OCI-LY7 (cell line): ENCODE measurements at regions not wholly inside any gene's neighbourhood (a gene's known extent, or its start where the extent isn't known, plus 50 kb on each side); places are given as distances from the start of the nearest gene placed in this dataset.

Experiments used
- EZH2phosphoT487 ChIP-seq: fragments of 200-600 bp; sonication (generic); IDR thresholded peaks from 2 replicates; pipeline ENCODE4 v1.6.1; 2018; ENCODE audit warnings: low read depth, borderline replicate concordance, mild to moderate bottlenecking, mixed run types, antibody characterized with exemption, low read length, moderate library complexity, mixed read lengths
- TF ChIP-seq, protein P1 (sequence below): fragments of 200-600 bp; sonication (generic); conservative IDR thresholded peaks from 2 replicates; pipeline ENCODE4 v1.5.1; 2014; ENCODE audit warnings: mild to moderate bottlenecking, antibody characterized with exemption, low read length, moderate library complexity, mixed read lengths

DNA sequence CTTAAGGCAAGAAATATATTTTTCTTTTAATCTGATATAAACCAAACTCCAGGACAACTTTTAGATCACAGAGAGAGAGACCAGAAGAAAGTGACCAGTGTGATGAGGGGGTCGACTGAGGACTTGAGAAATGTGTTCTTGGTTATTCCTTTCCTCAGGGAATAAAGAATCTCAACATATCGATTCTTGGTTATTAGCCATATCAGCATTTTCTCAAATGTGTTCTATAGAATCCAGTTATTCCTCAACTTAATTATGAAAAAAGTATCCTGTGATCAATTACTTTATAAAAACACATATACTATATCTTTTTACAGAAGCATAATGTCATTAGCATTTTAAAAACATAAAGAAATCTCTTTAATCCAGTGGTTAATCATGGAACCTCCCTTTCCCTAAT, 222.1 kb upstream of the FAM3C start:
- TF ChIP-seq, protein P1, sequence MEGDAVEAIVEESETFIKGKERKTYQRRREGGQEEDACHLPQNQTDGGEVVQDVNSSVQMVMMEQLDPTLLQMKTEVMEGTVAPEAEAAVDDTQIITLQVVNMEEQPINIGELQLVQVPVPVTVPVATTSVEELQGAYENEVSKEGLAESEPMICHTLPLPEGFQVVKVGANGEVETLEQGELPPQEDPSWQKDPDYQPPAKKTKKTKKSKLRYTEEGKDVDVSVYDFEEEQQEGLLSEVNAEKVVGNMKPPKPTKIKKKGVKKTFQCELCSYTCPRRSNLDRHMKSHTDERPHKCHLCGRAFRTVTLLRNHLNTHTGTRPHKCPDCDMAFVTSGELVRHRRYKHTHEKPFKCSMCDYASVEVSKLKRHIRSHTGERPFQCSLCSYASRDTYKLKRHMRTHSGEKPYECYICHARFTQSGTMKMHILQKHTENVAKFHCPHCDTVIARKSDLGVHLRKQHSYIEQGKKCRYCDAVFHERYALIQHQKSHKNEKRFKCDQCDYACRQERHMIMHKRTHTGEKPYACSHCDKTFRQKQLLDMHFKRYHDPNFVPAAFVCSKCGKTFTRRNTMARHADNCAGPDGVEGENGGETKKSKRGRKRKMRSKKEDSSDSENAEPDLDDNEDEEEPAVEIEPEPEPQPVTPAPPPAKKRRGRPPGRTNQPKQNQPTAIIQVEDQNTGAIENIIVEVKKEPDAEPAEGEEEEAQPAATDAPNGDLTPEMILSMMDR, result no peak
- TF ChIP-seq EZH2phosphoT487, result no peak
